Renal pelvis (tissue), 1 donor: ENCODE measurements at regions not wholly inside any gene's neighbourhood (a gene's known extent, or its start where the extent isn't known, plus 50 kb on each side); places are given as distances from the start of the nearest gene placed in this dataset.
A peak's percentile ranks its signal among the peaks of the same experiment; 100 is the strongest.

Experiments
- DNase-seq: peaks from one replicate; pipeline ENCODE4 v3.0.0-alpha.2; 2013

DNA sequence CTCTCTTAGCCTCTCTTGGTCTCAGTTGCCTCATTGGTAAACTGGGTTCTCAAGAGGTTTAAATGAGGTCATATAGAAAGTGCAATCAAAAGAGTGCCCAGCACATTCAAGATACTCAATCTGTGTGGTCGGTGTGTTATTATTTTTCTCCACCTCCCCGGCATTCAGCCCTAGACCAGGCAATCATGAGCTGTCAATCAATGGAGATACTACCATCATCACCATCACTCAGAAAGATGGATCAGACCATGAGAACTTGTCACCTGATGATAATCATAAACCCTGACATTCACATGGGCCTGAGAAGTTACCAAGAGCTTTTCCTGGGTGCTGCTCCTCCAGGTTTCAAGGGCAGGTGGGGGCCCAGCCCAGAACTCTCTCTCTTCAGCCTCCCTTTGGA, 166.1 kb downstream of the MN1 start:
- DNase-seq, result no peak

DNA sequence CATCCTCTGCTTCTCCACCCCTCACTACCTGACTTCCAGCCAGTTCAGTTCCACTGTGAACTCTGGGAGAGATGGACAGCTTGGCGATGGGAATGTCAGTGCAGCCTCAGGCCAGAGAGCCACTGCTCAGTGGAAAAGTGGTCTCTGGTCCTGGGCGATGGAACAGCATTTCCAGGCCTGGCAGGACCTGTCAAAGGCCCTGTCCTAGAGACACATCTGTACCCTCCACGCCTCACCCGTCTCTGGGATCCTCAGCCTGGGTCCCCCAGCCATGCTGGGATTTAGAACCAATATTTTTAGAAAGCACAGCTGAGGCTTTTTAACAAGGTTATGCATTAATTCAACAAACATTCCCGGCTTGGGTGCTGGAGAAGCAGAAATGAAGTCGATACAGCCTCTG, 165.7 kb downstream of the MN1 start:
- DNase-seq, result no peak

DNA sequence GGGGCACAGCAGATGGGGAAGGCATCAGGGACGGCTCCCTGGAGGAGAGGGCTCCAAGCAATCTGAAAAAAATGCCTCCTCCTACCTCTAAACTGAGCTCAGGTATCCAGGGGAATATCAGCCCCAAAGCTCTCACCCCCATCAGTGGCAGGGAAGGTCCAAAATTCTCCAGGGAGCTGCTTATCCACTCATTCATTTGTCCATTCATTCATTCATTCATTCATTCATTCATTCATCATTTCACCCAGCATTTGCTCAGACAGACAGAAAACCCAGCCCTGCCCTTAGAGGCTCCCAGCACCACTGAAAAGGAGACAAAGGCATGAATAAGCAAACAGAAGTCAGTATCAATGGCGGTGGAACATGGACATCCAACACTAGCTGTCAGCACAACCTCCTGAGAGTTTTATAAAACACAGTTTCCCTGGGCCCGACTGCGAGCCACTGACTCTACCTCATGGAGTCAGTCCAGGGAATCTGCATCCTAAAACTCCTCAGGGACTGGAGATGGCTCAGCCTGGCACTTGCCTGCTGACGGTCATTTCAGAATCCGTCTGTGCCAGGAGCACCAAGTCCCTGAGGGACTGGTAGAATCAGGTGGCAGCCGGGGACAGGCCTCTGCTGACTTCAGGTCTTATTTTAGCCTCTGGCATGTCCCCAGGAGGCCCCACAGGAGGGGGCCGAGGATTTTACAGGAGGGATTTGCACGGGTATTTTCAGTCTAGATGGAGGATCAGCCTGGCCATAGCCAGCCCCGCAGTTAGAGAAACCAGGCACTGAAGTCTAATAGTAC, 164.6 kb downstream of the MN1 start:
- DNase-seq, result no peak

DNA sequence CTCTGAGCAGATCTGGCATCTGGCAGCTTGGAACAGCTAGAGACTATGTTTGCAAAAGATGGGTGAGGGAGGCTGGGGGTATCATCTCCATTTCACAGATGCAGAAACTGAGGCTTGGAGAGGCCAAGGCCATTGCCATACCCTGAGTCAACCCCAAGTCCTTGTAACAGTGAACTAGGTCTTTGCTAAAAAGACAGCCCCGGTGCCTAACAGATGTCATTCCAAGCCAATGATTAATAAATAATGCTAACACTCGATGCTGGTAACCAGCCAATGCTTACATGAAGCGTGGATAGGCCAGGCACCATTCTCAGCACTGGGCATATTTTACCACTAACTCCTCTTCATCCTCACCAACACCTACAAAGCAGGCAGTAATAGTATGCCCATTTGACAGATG, 164.0 kb downstream of the MN1 start:
- no peak for DNase-seq

DNA sequence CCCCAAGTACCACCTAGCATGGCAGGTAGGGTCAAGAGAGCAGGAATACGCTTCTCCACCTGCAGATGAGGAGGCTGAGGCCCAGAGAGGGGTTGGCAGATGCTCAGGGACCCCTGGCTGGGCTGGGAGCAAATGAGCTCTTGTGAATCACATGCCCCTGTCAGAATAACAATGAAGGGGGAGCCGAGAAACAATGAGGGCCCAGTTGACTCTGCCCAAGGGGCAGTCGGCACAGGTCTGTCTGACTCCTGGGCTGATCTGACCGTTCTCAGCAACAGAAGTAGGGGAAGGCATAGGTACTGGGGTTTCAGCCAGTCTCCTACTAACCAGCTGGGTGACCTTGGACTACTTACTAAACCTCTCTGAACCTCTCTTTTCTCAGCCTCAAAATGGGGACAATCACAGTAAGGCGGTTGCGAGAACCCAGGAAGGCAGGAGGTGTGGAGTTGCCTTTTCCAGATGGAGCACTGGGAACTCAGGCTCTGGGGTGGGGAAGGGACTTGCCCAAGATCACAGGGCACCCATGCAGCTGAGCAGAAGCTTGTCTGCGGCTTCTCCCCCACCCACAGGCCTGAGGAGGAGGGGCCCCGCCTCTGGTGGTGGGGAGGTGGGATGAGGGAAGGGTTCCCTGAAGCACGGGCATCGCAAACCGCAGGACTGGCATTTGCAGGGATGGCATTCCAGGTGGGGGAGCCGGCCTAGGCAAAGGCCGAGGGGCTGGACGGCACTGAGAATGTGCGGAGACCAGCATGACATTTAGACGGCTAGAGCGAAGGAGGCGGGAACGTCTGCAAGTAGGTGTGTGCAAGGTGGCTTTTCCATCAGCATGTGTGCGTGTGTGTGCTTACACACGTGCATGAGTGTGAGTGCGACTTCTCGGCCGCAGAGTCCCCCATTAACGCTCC, 163.0 kb downstream of the MN1 start:
- DNase-seq, result no peak

DNA sequence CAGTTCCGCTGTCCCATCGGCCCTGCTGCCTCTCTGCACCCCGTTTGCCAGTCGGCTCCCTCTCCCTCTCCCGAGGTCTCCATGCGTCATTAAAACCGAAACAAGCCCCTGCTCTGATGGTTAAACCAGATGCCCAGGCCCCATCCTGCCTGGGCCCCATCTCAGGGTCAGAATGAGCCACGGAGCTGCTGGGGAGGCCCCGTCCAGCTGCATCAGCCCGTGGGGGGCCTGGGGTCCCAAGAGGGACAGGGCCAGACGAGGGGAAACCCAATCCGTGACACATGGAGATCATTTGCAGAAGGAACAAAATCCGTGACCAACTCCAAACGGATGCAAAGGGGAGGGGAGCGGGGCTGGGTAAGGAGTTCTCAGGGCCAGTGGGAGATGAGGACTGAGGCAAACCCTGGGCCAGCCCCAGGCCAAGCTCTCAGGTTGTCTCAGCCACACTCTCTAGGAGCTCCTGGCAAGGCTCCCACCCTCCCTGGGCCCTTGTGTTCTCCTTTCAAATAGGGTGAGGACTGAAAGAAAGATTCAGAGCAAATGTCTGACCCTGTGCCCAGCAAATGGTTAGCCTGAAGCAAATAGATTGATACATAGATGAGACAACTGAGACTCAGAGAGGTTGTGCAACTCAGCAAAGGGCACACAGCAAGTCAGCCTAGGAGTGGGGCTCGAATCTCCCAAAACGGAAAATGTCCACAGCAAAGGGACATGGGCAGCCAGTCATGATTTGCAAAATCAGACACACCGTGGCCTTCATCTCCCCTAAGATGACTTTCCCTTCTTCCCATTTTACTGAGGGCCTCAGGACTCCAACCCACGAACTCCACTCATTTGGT, 162.1 kb downstream of the MN1 start:
- peak; percentile 55 for DNase-seq

DNA sequence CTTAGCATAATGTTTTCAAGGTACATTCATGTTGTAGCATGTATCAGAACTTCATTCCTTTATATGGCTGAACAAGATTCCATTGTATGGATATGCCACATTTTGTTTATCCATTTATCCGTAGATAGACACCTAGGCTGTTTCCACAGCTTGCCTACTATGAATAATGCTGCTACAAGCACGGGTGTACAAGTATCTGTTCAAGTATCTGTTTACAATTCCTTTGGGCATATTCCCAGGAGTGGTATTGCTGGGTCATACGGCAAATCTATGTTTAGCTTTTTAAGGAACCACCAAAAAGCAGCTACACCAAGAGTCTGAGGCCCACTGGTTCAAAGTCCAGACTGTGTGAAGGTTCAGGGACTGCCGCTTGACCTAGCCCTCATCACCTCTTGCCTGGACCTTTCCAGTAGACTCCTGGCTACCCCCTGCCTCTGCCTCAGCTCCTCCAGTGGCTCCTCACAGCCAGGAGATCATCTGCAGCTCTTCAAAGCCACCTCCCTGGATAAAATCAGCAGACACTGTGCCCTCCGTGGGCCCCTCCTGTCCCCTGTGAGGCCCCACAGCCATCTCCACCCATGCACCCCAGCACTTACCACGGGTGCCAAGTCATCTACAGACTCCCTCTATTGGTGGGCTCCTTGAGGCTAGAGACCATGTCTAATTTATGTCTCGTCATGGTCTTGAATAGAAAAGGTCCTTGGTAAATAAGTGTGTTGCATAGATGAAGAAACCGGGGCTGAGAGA, 160.3 kb downstream of the MN1 start:
- no peak for DNase-seq

DNA sequence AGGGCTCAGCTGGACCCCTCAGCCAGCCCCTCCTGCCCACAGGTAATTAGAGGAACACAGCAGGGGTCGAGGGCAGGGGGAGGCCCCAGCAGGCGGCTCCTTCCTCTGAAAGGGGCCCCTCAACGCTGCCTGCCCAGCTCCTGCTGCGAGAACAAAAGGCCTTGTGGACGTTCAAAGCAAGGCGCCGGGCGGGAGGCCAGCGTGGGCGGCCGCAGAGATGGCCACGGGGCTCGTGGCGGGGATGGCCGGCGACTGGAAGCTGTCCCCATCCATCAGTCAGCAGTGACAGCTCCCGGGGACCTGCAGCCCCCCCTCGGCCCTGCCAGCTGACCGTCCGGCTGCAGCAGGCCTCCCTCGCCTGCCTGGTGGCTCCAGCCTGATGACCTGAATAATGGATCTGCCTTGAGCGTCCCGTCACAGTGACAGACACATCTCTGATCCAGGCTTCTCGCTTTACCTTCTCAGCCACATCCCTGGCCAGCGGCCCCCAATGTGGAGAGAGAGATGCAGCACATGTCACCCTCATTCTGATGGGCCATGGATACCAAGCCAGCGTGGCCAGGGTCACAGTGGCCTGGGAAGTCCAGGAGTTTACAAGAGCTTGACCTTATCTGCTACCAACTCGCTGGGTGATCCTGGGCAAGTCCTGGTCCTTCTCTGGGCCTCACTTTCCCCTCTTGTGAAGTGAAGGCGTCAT, 159.3 kb downstream of the MN1 start:
- no peak for DNase-seq

DNA sequence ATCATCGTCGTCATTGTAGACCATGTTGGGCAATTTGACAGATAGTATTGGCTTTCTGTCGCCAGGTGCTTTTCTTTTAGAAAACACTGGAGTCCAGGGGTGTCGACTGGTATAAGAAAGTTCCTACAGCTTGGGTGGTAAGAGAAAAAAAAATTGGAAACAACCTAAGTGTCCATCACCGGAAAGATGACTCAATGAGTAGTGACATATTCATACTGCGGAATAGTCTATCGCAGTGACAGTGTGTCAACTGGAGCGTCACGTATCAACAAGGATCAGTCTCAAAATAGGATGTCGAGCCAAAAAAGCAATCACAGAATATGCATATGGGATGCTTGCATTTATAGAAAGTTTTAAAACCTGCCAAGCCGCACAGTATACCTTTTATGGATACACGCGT, 157.6 kb downstream of the MN1 start:
- DNase-seq, result no peak

DNA sequence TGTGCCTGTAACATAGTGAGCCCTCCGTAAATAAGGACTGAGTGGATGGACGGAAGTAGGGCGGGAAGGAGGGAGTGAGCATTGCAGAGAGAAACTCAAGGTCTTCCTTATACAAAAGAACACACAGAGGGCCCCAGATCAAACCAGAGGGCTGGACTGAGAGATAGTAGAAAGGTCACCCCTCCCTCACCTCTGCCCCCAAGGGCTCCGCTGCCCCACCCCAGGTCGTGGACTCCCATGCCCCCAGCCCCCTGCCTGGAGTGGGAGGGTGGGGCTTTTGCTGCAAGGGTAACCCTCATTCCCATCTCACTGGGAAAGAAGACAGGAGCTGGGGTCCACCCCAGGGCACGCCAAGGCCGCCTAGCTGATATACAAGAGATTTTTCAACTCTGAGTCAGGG, 157.0 kb downstream of the MN1 start:
- DNase-seq, result no peak

DNA sequence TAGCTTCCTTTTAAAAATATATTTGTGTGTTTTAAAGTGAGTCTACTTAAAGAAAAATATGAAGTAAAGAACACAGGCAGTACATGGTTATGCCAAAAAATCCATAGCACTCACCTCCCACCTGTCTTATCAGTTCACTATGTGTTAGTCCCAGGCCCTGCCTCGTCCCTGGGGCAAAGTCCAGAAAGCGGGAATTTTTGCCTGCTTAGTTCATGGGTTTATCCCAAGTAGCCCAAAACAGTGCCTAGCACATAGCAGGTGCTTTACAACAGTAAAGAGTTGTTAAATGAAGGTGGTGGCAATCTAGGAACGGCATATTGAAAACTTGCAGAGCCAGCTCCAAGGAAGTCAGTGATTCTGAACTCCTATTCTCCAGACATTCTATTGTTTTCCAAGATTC, 154.0 kb downstream of the MN1 start:
- no peak for DNase-seq

DNA sequence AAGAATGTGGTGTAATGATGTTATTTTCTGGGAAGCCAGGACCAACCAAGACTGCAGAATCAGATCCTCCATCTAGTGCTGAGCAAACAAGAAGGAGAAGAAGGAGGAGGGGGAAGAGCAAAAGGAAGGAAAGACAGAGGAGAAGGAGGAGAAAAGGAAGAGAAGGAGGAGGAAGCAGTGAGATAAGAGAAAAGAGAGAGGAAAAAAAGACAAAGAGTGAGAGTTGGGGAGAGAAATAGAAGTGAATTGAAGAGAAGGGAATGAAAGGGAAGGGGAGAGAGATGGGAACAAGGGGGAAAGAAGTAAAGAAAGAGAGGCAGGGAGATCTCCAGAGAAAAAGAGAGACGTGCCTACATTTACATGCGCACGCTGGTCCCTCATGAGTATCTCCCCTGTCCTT, 153.5 kb downstream of the MN1 start:
- DNase-seq, result no peak

DNA sequence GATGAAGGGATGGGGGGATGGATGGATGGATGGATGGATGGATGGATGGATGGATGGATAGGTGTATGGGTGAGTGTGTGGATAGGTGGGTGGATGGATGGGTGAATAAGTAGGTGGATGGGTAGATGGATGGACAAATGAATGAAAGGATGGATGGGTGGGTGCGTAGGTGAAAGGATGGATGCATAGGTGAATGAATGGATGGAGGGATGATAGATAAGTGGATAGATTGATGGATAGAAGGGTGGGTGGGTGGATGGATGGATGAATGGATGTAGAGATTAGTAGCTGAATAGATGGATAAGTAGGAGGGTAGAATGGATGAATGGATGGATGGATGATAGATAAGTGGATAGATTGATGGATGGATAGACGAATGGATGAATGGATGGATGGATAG, 152.7 kb downstream of the MN1 start:
- DNase-seq, result no peak

DNA sequence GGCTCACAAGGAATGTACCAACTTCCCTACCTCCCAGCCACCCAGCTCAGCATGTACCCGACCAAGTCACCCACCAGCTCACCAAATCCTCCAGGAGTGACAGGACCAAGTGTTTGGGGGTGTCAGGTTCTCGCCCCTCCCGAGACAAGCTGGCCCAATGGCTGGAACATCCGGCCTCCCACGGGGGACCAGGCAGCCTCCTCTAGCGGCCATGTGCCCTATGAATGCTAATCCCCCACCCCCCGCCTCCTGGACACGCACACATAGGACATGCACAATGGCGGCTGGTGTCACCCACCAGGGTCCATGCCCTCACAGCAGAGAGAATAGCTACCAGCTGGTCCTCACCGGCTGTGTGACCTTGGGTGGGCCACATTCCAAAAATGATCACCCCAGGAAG, 151.0 kb downstream of the MN1 start:
- DNase-seq, result no peak

DNA sequence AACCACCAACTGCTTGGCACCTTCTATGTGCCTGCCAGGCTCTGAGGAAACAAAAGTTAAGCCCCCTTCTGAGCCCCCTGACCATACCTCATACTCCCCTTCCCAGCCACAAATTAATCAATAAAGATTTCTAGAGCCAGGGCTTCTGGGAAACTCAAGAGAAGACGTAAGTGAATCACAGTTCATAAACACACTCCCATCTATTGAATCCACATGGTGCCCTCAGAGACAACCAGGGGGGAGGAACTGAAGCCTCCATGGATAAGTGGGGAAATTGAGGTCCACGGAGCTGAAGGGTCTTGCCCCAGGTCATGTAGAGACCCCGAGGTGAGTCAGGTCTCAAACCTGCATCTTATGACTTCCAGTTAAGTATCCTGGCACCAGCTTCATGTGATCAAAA, 150.6 kb downstream of the MN1 start:
- no peak for DNase-seq

DNA sequence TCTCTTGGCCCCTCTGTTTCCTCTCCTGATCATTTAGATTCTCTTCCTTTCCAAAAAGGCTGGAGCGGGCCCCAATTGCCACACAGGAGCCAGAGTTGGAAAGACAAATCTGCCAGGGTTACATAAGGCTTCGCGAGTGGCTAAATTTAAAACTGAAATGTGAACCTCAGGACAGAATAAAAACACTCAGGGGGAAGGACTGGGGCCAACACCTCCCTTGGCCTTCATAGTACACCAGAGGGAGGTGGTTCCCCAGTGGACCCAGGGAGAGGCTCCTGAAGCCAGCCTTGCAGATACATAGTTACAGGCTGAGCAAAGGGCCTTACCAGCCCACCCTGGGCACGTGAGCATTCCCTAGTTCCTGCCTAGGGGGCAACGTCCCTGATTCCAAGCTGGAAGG, 150.1 kb downstream of the MN1 start:
- DNase-seq, result no peak

DNA sequence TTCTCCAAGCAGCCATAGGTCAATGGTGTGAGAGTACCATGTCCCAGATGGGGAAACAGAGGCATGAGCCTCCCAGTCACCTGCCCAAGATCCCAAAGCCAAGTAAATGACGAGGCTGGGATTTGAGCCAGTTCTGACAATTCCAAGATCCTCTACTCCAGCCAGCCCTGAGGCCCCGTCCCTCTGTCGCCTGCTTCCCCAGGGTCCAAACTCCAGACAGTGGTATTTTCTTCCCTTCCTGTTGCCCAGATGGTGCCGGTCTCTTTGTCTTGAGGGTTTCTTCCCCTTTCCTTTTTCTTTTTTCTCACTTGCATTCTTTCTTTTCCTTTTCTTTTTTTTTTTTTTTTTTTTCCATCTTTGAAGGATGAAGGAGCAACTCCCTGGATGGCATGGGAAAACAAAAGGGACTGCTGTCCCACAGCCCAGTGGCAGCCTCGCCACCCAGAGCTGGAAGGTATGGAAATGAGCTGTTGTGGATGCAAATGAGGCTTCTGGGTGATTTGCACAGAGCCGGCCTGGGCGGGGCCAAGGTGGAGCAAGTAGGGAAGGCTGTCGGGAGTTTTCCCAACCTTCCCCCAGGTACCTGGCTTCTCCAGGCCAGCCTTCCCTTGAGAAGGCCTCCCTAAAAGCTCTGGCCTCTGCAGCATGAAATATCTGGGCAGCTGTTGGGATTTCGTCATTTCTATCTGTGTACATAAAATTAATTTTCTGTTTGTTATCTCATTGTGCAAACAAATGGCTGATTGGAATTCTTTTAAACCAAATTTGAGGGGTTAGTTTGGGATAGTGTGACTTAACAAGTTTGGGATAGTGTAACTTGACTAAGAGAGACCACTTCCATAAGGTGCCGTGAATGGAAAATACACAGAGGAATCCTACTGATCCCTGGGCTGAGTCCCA, 146.8 kb downstream of the MN1 start:
- DNase-seq, result no peak

DNA sequence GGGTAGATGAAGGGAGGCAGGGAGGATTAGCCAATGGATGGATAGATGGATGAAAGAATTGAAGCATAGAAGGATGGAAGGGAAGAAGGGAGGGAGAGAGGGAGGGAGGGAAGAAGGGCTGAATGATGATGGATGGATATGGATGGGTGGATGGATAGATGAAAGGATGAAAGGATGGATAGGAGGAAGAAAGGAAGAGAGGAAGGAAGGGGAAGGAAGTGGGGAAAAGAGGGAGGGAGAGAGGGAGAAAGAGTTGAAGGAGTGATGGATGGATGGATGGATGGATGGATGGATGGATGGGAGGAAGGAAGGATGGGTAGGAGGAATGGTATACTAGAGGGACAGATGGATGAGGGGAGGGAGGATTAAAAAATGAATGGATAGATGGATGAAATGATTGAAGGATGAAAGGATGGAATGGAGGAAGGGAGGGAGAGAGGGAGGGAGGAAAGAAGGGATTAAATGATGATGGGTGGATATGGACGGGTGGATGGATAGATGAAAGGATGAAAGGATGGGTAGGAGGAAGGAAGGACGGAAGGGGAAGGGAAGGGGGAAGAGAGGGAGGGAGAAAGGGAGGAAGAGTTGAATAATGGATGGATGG, 145.9 kb downstream of the MN1 start:
- DNase-seq, result no peak

DNA sequence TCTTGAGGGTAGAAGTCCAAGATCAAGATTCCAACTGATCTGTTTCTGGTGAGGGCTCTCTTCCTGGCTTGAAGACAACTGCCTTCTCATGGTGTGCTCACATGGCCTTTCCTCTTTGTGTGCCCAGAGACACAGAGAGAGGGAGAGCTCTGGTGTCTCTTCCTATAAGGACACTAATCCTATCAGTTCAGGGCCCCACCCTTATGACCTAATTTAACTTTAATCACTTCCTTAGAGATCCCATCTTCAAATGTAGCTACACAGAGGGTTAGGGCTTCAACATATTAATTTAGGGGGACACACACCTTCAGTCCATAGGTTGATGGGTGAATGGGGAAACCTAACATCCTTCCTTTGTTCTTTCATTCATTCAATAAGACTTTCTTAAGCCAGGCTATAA, 144.6 kb downstream of the MN1 start:
- DNase-seq, result no peak

DNA sequence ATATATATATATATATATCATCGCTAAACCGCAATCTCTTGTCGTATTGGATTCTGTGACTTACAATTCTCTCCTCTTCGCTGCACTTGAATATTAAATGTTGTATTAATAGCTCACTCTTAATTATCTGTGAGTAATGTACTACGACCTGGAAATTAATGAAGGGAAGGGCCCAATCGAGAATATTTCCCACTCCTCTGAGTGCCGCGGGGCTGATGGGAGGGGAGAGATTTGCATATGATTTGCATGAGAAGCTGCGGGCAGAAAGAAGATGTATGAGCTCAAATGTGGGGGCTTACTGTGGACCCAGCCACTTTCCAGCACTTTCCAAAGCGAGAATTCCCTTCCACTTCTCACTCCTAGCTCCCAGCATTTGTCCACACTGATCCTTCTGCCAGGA, 141.2 kb downstream of the MN1 start:
- DNase-seq, result no peak
